CD4-positive, alpha-beta T cell treated with Interleukin-17A for 1 hour (primary cell): ENCODE measurements at regions not wholly inside any gene's neighbourhood (a gene's known extent, or its start where the extent isn't known, plus 50 kb on each side); places are given as distances from the start of the nearest gene placed in this dataset.

Experiments used
- DNase-seq: peaks from one replicate; pipeline ENCODE4 v3.0.0-alpha.2; 2020

GRCh38 chr10:43945094-43945730 is 296.5 kb upstream of the ZNF32 start:
- no peak for DNase-seq

- DNase-seq, result no peak
Measured at GRCh38 chr10:43944381-43945093, 295.9 kb upstream of the ZNF32 start.

- no peak for DNase-seq
Measured at GRCh38 chr10:43943818-43944360, 295.2 kb upstream of the ZNF32 start.

GRCh38 chr10:43943119-43943817 is 294.6 kb upstream of the ZNF32 start:
- DNase-seq, result no peak

- DNase-seq, result no peak
Measured at GRCh38 chr10:43942096-43942850, 293.6 kb upstream of the ZNF32 start.

GRCh38 chr10:43940898-43941837 is 292.5 kb upstream of the ZNF32 start:
- no peak for DNase-seq

GRCh38 chr10:43939939-43940820 is 291.5 kb upstream of the ZNF32 start:
- DNase-seq, result no peak

- DNase-seq, result no peak
Measured at GRCh38 chr10:43939389-43939938, 290.8 kb upstream of the ZNF32 start.

GRCh38 chr10:43938810-43939209 is 290.1 kb upstream of the ZNF32 start:
- no peak for DNase-seq

- DNase-seq, result no peak
Measured at GRCh38 chr10:43931308-43931930, 282.7 kb upstream of the ZNF32 start.

- no peak for DNase-seq
Measured at GRCh38 chr10:43930777-43931176, 282.1 kb upstream of the ZNF32 start.

GRCh38 chr10:43930243-43930642 is 281.6 kb upstream of the ZNF32 start:
- no peak for DNase-seq

GRCh38 chr10:43929122-43929521 is 280.4 kb upstream of the ZNF32 start:
- DNase-seq, result no peak

- no peak for DNase-seq
Measured at GRCh38 chr10:43928425-43928968, 279.8 kb upstream of the ZNF32 start.

GRCh38 chr10:43926875-43927406 is 278.3 kb upstream of the ZNF32 start:
- DNase-seq, result no peak

- no peak for DNase-seq
Measured at GRCh38 chr10:43926371-43926770, 277.7 kb upstream of the ZNF32 start.

GRCh38 chr10:43925793-43926192 is 277.1 kb upstream of the ZNF32 start:
- DNase-seq, result no peak

GRCh38 chr10:43923328-43923727 is 274.6 kb upstream of the ZNF32 start:
- DNase-seq, result no peak
